ENCODE measurements at regions not wholly inside any gene's neighbourhood (a gene's known extent, or its start where the extent isn't known, plus 50 kb on each side); places are given as distances from the start of the nearest gene placed in this dataset.

GRCh38 chr20:12815231-12815768, 193.5 kb upstream of the SPTLC3 start:
- TF ChIP-seq ZNF565 (CRISPR knock-in tag; conservative IDR thresholded peaks at IDR 0.05; ENCODE audit: low read depth), result no peak
- no peak for TF ChIP-seq TOX (CRISPR knock-in tag; IDR thresholded peaks at IDR 0.05; ENCODE audit: borderline replicate concordance)
- no peak for TF ChIP-seq TCF4 (CRISPR knock-in tag; IDR thresholded peaks at IDR 0.05; ENCODE audit: borderline replicate concordance)
- TF ChIP-seq PATZ1 (CRISPR knock-in tag; IDR thresholded peaks at IDR 0.05; ENCODE audit: borderline replicate concordance), result no peak
- TF ChIP-seq ISL1 (CRISPR knock-in tag; IDR thresholded peaks at IDR 0.05), result no peak
- no peak for TF ChIP-seq ZNF70 (CRISPR knock-in tag; IDR thresholded peaks at IDR 0.05)
- TF ChIP-seq POU6F1 (CRISPR knock-in tag; IDR thresholded peaks at IDR 0.05; ENCODE audit: borderline replicate concordance, low read depth), result no peak
- no peak for TF ChIP-seq CREB5 (CRISPR knock-in tag; IDR thresholded peaks at IDR 0.05; ENCODE audit: low read depth)
- TF ChIP-seq CSRNP3 (CRISPR knock-in tag; IDR thresholded peaks at IDR 0.05), result no peak
- no peak for TF ChIP-seq OSR1 (CRISPR knock-in tag; IDR thresholded peaks at IDR 0.05)
- no peak for TF ChIP-seq TSHZ2 (CRISPR knock-in tag; IDR thresholded peaks at IDR 0.05)
- no peak for TF ChIP-seq ZFP30 (CRISPR knock-in tag; IDR thresholded peaks at IDR 0.05)
- TF ChIP-seq SNAI2 (CRISPR knock-in tag; IDR thresholded peaks at IDR 0.05), result no peak
- no peak for ATAC-seq

GRCh38 chr20:12815778-12816408, 192.9 kb upstream of the SPTLC3 start:
- no peak for ATAC-seq
- TF ChIP-seq SNAI2 (CRISPR knock-in tag; IDR thresholded peaks at IDR 0.05) (no peak), TOX (CRISPR knock-in tag; IDR thresholded peaks at IDR 0.05; ENCODE audit: borderline replicate concordance) (no peak), ZNF565 (CRISPR knock-in tag; conservative IDR thresholded peaks at IDR 0.05; ENCODE audit: low read depth) (no peak), TCF4 (CRISPR knock-in tag; IDR thresholded peaks at IDR 0.05; ENCODE audit: borderline replicate concordance) (no peak), GLIS3 (CRISPR knock-in tag; IDR thresholded peaks at IDR 0.05) (no peak), ARNTL (CRISPR knock-in tag; IDR thresholded peaks at IDR 0.05; ENCODE audit: borderline replicate concordance, low read depth) (no peak), TSHZ2 (CRISPR knock-in tag; IDR thresholded peaks at IDR 0.05) (no peak), ESRRG (CRISPR knock-in tag; IDR thresholded peaks at IDR 0.05) (no peak), ZNF8 (CRISPR knock-in tag; IDR thresholded peaks at IDR 0.05) (no peak), ZFP30 (CRISPR knock-in tag; IDR thresholded peaks at IDR 0.05) (no peak), POU6F1 (CRISPR knock-in tag; IDR thresholded peaks at IDR 0.05; ENCODE audit: borderline replicate concordance, low read depth) (no peak), PATZ1 (CRISPR knock-in tag; IDR thresholded peaks at IDR 0.05; ENCODE audit: borderline replicate concordance) (no peak), RARB (CRISPR knock-in tag; IDR thresholded peaks at IDR 0.05) (no peak), CREB5 (CRISPR knock-in tag; IDR thresholded peaks at IDR 0.05; ENCODE audit: low read depth) (no peak), BACH2 (CRISPR knock-in tag; IDR thresholded peaks at IDR 0.05; ENCODE audit: borderline replicate concordance) (no peak)
